ENCODE measurements at regions not wholly inside any gene's neighbourhood (a gene's known extent, or its start where the extent isn't known, plus 50 kb on each side); places are given as distances from the start of the nearest gene placed in this dataset.
"Not testable (repeated sequence)": the region's sequence is repeated elsewhere in the genome, so short reads cannot be mapped to it uniquely, and the experiment has no call there.

GRCh38 chr11:13218685-13219084, 58.9 kb upstream of the BMAL1 start:
- not testable (repeated sequence) for DNase-seq (ENCODE audit: low read depth)

DNA sequence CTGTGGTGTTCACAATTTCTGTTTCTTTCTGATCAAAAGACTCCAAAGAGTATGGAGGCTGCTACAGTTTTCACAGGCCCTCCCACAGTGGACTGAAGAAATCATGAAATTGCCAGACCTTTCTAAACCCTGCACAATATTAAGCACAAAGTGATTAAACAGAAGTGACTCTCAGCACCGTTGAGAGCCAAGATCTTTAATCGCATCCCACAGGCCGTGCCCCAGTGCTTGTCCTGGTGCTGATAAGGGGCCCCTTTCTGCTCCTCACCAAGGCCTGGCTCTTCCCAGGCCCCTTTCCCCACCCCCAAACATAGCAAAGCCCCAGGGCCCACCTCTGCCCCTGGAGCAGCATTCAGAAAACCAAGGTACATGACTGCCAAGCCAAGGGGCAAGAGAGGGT, 57.4 kb upstream of the BMAL1 start:
- DNase-seq (ENCODE audit: low read depth) = no peak

DNA sequence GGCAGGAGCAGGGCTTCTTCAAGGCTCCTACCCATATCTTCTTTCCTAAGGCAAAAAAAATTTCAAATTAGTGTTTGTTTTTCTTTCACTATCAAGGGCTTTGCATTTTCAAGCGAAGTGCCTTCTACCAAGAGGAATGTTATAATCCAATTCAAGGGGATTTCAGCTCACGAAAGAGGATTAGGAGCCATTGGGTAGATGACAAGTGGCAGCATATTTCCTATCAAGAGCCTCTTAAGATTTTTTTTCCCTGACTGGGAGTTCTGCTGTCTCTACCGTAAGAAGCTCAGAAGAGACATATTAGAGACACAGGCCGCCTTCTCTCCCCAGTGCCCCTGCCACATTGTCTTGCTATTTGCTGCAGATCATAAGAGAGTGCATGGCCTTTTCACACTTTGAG, 55.9 kb upstream of the BMAL1 start:
- no peak for DNase-seq (ENCODE audit: low read depth)

DNA sequence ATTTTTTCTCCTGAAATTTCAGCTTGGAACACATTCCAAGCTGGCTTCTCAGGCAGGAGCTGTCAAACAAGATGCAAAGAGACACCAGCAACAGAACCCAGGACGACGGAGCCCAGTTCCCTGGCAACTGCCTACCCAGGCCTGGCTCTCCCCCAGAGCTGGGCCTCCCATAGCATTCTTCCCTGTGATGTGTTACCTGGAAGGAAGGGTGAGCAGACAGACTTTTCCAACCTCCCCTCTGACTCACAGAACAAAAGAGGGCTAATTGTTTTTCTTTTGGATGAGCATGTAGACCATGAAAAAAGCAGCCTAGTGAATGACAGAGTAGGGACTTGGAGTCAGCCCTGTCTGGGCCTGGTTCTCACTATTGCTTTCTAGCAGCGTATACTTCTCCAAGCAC, 55.3 kb upstream of the BMAL1 start:
- DNase-seq (ENCODE audit: low read depth) = no peak

GRCh38 chr11:13223112-13223511, 54.5 kb upstream of the BMAL1 start:
- no peak for DNase-seq (ENCODE audit: low read depth)

GRCh38 chr11:13224324-13224723, 53.3 kb upstream of the BMAL1 start:
- DNase-seq (ENCODE audit: low read depth) = no peak

- no peak for DNase-seq (ENCODE audit: low read depth)
These were observed 52.3 kb upstream of the BMAL1 start for GRCh38 chr11:13225038-13226001.

GRCh38 chr11:13227676-13228255, 49.8 kb upstream of the BMAL1 start:
- DNase-seq (ENCODE audit: low read depth) = peak; percentile 72

Data from myocyte (in vitro differentiated cells).